GM19395 (cell line): ENCODE measurements at regions not wholly inside any gene's neighbourhood (a gene's known extent, or its start where the extent isn't known, plus 50 kb on each side); places are given as distances from the start of the nearest gene placed in this dataset.

Experiments used
- ATAC-seq: cut with Tn5 transposase; IDR thresholded peaks from one replicate; pipeline ENCODE4 v1.9.1; 2021; ENCODE audit warnings: mild to moderate bottlenecking, moderate library complexity; ENCODE audit not compliant: unreplicated experiment

GRCh38 chr1:38558055-38558454 lies 301.5 kb downstream of the RRAGC start:
- ATAC-seq = no peak

- ATAC-seq = no peak
Measured at GRCh38 chr1:38555594-38555993, 304.0 kb downstream of the RRAGC start.

- no peak for ATAC-seq
Measured at GRCh38 chr1:38555130-38555529, 304.4 kb downstream of the RRAGC start.

DNA sequence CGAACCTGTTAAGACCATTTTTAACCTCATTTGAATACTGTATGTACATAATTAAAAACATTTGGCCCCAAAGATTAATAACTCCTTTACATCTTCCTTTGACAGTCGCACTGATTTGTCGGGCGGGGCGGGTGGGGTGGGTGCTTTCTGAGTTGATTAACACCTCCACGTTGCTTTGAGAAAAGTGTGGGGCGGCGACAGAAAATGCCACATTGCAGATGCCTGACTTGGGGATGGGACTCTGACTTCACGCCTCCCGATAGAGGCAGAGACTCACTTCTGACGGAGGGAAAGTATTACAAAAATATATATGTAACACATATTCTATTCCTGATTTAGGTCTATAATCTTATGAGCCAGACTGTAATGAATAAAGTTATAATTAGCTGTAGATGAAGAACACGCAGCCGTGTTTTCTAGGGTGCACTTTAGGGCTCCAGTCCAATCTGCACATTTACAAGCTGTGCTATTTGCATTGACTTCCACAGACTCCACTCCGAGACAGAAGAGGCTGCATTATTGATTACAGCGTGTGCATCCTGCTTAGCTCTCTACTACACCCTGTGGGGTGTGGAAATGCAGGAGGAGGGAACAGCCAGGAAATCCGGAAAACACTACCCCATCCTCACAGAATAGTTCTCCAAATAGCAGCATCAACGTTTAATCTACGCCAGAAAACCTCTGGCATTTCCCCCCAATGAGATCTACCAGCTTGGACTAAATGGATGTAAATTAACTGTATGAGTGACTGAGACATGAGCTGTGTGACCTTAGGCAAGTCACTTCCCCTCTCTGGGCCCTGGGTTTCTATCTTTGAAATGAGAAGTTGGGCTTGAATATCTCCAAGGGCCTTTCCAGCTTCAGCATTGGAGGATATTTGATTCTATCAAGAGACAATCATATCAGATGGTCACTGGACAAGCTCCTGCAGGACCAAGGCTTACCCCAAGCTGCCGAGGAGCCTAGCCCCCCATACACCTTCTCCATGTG lies 308.0 kb downstream of the RRAGC start:
- ATAC-seq = no peak

- no peak for ATAC-seq
Measured at GRCh38 chr1:38549191-38549590, 310.4 kb downstream of the RRAGC start.

- ATAC-seq = no peak
Measured at GRCh38 chr1:38547321-38547720, 312.3 kb downstream of the RRAGC start.

- no peak for ATAC-seq
Measured at GRCh38 chr1:38546636-38547035, 312.9 kb downstream of the RRAGC start.

GRCh38 chr1:38541223-38541622 lies 318.3 kb downstream of the RRAGC start:
- ATAC-seq = no peak

DNA sequence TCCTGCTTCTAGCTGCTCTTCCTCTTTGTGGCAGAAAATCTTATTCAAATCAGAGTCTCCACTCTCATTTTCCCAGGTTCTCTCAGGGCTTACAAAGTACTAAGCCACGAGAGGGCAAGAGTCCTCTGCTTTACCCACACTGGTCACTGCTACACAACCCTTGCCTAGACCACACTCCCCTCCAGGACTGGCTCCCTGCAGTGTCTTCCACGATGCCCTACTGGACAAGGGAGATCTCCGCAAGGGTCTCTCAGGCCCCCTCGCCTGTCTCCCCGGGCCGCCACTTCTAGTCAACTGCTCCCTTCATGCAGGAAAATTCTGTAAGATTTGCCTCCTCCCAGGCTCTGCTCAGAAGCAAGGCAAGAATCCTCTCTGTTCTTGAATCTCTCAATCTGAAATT lies 319.6 kb downstream of the RRAGC start:
- no peak for ATAC-seq

DNA sequence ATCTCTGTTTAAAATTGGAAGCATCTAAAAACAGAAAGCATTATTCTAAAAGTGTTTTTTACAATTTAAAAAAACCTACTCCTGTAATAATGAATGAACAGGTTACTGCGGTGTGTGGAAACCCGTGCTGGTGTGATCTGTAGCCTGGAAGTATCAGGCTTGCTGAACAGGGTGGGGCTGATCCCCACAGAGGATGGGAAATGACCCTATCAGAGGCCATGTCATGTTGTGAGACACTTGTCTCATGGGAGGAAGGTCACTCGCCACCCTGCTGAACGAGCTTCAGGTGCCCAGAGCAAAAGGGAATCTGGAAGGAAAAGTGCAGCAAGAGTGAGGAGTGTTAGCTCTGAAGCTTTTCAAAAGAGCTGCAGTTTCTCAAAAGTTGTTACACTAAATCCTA lies 320.7 kb downstream of the RRAGC start:
- ATAC-seq = no peak

GRCh38 chr1:38536089-38536488 lies 323.5 kb downstream of the RRAGC start:
- no peak for ATAC-seq

DNA sequence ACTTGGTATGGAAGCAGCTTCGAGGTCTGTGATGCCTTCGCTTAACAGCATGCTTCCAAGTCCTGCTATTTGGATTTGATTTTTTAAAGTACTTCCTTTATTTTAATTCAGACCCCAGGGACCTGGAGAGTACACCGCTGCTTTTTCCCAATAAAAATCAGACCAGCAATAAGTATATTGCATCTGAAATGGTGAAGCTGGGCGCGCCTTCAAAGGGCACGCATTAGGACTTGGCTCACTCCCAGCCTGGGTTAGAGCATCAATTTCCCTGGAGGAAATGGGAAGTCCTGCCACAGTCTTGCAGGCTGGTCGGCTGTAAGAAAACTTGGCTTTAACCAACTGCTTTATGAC lies 325.1 kb downstream of the RRAGC start:
- ATAC-seq = no peak

- ATAC-seq = no peak
Measured at GRCh38 chr1:38533772-38534472, 325.6 kb downstream of the RRAGC start.

DNA sequence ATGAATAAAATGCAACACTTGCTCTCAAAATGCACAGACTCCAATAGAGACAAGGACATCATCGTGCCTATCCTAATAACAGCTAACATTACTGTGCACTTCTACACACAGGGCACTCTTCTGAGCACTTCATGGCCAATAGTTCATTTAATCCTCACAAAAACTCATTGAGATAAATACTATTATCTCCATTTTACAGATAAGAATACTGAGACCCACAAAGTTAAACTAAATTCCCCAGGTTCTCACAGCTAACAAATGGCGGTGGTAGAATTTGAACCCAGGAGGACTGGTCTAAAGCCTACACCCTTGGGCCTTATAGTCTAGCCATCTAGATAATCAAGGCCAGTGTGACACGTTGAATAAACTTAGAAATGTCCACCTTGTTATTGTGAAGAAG lies 328.6 kb downstream of the RRAGC start:
- no peak for ATAC-seq

DNA sequence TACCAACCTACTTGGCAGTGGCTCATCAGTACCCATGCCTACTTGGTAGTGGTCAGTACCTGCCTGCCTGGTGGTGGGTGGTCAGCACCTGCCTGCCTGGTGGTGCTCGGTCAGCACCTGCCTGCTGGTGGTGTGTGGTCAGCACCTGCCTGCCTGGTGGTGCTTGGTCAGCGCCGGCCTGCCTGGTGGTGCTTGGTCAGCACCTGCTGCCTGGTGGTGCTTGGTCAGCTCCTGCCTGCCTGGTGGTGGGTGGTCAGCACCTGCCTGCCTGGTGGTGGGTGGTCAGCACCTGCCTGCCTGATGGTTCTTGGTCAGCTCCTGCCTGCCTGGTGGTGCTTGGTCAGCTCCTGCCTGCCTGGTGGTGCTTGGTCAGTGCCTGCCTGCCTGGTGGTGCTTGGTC lies 329.6 kb downstream of the RRAGC start:
- no peak for ATAC-seq

DNA sequence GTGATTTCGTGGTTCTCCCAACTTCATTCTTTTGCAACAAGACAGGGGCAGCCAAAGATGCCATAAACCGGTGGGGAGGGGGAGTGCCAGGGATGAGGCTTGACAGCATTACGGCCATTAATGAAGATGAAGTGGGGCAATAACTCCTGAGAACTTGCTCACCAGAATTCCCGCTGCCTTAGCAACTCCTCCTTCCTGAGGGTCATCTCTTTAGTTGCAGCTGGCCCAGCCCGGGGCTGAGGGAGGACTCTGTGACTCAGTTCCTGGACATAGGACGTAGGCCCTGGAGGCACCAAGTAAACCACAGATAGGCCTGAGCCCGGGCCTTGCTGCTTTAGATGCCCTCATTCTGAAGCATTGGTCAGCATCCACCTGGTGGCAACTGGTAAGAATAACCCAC lies 330.2 kb downstream of the RRAGC start:
- ATAC-seq = no peak

- ATAC-seq = no peak
Measured at GRCh38 chr1:38528623-38529022, 330.9 kb downstream of the RRAGC start.

DNA sequence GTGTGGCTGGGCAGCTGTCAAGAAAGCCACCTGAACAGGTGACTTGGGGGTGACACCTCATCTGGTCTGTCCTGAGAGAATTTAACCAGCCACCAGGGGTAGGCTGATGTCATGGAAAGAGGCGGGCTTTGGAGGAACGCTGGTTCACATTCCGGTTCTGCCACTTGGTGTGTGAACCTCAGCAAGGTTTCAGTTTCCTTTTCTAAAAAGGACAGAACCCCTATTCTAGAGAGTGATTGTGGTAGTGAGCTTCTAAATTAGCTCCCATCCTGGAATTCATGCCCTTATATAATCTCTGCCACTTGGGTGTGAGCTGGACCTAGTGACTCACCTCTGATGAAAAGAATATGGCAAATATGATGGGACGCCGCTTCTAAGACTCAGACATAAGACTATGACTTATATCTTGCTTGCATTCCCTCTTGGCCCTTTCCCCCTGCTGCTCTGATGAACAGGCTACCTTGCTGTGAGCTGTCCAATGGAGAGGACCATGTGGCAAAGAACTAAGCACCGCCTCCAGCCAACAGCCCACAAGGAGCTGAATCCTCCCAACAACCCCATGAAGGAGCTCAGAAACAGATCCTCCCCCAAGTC lies 332.1 kb downstream of the RRAGC start:
- ATAC-seq = peak; percentile 89

DNA sequence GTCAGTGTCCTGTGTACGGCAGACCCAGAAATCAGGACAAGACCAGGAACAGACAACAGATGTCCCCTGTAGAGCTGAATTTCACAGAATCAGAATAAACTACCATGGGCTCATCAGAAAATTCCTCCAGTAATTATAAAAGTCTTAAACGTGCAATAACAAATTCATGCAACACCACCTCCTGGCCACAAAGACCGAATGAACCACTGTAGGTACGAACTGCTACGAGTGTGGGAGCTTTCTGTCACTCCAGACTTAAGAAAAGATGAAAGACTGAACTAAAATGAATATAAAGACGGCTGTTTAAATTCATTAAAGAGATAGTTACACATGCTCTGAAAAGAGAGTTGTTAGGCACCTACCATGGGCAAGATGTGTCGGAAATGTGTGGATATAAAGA lies 333.5 kb downstream of the RRAGC start:
- no peak for ATAC-seq

- no peak for ATAC-seq
Measured at GRCh38 chr1:38525343-38526043, 334.1 kb downstream of the RRAGC start.

GRCh38 chr1:38524025-38524641 lies 335.4 kb downstream of the RRAGC start:
- ATAC-seq = no peak
